SK-N-MC (cell line): ENCODE measurements at regions not wholly inside any gene's neighbourhood (a gene's known extent, or its start where the extent isn't known, plus 50 kb on each side); places are given as distances from the start of the nearest gene placed in this dataset.

Experiments used
- EZH2 ChIP-seq: fragments of 200-600 bp; sonication (generic); IDR thresholded peaks from one replicate; pipeline ENCODE4 v1.6.1; 2017; ENCODE audit warnings: antibody characterized with exemption
- POLR2AphosphoS5 ChIP-seq: IDR thresholded peaks from 2 replicates; pipeline ENCODE4 v1.6.1; 2012; ENCODE audit warnings: mild to moderate bottlenecking, low read depth, low read length, borderline replicate concordance

GRCh38 chr5:176171171-176171760 is 67.0 kb upstream of the SIMC1 start:
- TF ChIP-seq POLR2AphosphoS5 (no peak), EZH2 (no peak)
